DND-41 (cell line): ENCODE measurements at regions not wholly inside any gene's neighbourhood (a gene's known extent, or its start where the extent isn't known, plus 50 kb on each side); places are given as distances from the start of the nearest gene placed in this dataset.
"Not testable (repeated sequence)": the region's sequence is repeated elsewhere in the genome, so short reads cannot be mapped to it uniquely, and the experiment has no call there.

Source experiments
- ATAC-seq: fragments of 200-7000 bp; cut with Tn5 transposase; 3 replicates; pipeline ENCODE4 v1.9.1; 2021; ENCODE audit warnings: low read depth; ENCODE audit not compliant: insufficient read depth
- DNase-seq: peaks from one replicate; pipeline ENCODE4 v3.0.0-alpha.2; 2020
- H2AFZ ChIP-seq: 2 replicates; pipeline ENCODE4 v1.6.0; 2012; ENCODE audit warnings: low read depth, low read length
- H3K27ac ChIP-seq: 2 replicates; pipeline ENCODE4 v1.5.1; 2012; ENCODE audit warnings: low read length, inconsistent platforms
- H3K27me3 ChIP-seq: fragments of 200-600 bp; sonication (generic); 2 replicates; pipeline ENCODE4 v1.6.0; 2012; ENCODE audit warnings: low read length, mild to moderate bottlenecking, inconsistent platforms; ENCODE audit not compliant: insufficient read depth, poor library complexity
- H3K36me3 ChIP-seq: 2 replicates; pipeline ENCODE4 v1.5.1; 2012; ENCODE audit warnings: low read length, inconsistent platforms; ENCODE audit not compliant: insufficient read depth
- H3K4me1 ChIP-seq: 2 replicates; pipeline ENCODE4 v1.5.1; 2012; ENCODE audit warnings: mild to moderate bottlenecking, low read length; ENCODE audit not compliant: insufficient read depth
- H3K4me2 ChIP-seq: 2 replicates; pipeline ENCODE4 v1.6.0; 2012; ENCODE audit warnings: mild to moderate bottlenecking, moderate library complexity, low read length, inconsistent platforms; ENCODE audit not compliant: insufficient read depth
- H3K4me3 ChIP-seq, 2 experiments: fragments of 200-600 bp in 1 of 2; shearing (Covaris generic) in 1 of 2; 2 replicates each; pipeline ENCODE4 v1.5.1; 2012 to 2016; ENCODE audit warnings: inconsistent platforms in 2 of 2, low read length in 2 of 2, mild to moderate bottlenecking in 2 of 2, low read depth in 1 of 2, moderate library complexity in 1 of 2
- H3K79me2 ChIP-seq: 2 replicates; pipeline ENCODE4 v1.6.0; 2012; ENCODE audit warnings: low read length, inconsistent platforms; ENCODE audit not compliant: insufficient read depth
- H3K9ac ChIP-seq: 2 replicates; pipeline ENCODE4 v1.6.0; 2012; ENCODE audit warnings: low read depth, mild to moderate bottlenecking, inconsistent platforms, low read length, moderate library complexity
- H3K9me3 ChIP-seq: 2 replicates; pipeline ENCODE4 v1.5.1; 2012; ENCODE audit warnings: low read length, moderate library complexity, mild to moderate bottlenecking, inconsistent platforms; ENCODE audit not compliant: insufficient read depth, severe bottlenecking
- H4K20me1 ChIP-seq: 2 replicates; pipeline ENCODE4 v1.6.0; 2012; ENCODE audit warnings: low read length; ENCODE audit not compliant: insufficient read depth
- EZH2 ChIP-seq: IDR thresholded peaks from 3 replicates; pipeline ENCODE4 v1.6.1; 2012; ENCODE audit warnings: borderline replicate concordance, low read depth, mild to moderate bottlenecking, moderate library complexity, low read length, inconsistent platforms; ENCODE audit not compliant: severe bottlenecking
- TF ChIP-seq, protein P1 (sequence below): IDR thresholded peaks from 2 replicates; pipeline ENCODE4 v1.5.1; 2012; ENCODE audit warnings: borderline replicate concordance, low read length, moderate library complexity, mild to moderate bottlenecking; ENCODE audit not compliant: poor library complexity, severe bottlenecking; ENCODE audit errors: extremely low read depth

DNA sequence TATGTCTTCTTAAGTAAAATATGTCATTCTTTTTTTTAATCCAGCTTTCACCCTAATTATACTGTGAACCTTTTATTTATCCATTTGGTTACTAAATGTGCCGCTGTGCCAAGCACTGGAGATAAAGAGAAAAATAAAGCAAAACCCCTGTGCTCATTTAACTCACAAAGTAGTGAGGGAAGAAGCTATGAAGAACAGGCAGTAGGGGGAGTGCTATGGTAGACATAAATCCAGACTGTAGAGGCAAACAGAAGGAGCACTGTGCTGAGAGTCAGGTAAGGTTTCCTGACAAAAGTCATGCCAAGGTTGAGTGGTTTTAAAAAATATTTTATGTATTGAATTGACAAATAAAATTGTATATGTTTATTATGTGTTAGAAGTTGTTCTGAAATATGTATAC, 188.5 kb upstream of the SYT10 start:
- no peaks in the 10 kb centered on the region for H3K27me3 ChIP-seq
- DNase-seq (no peak), ATAC-seq (no peak)
- H3K4me3 ChIP-seq = no peak overlapping the region
- no peak for TF ChIP-seq EZH2
- TF ChIP-seq, protein P1, sequence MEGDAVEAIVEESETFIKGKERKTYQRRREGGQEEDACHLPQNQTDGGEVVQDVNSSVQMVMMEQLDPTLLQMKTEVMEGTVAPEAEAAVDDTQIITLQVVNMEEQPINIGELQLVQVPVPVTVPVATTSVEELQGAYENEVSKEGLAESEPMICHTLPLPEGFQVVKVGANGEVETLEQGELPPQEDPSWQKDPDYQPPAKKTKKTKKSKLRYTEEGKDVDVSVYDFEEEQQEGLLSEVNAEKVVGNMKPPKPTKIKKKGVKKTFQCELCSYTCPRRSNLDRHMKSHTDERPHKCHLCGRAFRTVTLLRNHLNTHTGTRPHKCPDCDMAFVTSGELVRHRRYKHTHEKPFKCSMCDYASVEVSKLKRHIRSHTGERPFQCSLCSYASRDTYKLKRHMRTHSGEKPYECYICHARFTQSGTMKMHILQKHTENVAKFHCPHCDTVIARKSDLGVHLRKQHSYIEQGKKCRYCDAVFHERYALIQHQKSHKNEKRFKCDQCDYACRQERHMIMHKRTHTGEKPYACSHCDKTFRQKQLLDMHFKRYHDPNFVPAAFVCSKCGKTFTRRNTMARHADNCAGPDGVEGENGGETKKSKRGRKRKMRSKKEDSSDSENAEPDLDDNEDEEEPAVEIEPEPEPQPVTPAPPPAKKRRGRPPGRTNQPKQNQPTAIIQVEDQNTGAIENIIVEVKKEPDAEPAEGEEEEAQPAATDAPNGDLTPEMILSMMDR = no peak
- no peaks in the 10 kb centered on the region for H3K36me3 ChIP-seq
- H4K20me1 ChIP-seq = no peaks in the 10 kb centered on the region
- H3K9ac ChIP-seq = no peak overlapping the region
- H3K4me2 ChIP-seq = no peak overlapping the region
- no peaks in the 10 kb centered on the region for H3K4me1 ChIP-seq
- no peak overlapping the region for H3K27ac ChIP-seq
- H3K9me3 ChIP-seq = no peaks in the 10 kb centered on the region
- H3K79me2 ChIP-seq = no peaks in the 10 kb centered on the region
- H2AFZ ChIP-seq = no peak overlapping the region

DNA sequence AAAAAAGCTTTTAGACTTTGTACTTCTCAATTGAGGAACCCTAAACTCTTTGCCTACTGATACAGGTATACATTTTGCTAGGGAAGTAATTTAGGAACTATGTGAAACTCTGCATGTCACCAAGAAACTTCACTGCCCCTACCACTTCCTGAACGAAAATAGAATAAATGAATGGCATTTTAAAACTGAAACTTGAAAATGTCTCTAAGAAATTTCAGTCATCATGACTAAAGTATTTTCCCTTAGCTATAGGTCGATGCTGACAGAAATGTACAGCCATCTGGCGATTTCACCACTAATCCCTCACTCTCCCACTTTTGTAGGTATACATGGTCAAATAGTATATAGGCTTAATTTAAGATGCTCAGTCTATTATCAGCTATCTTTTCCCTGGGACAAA, 194.9 kb upstream of the SYT10 start:
- Histone ChIP-seq H3K9ac (no peak overlapping the region), H3K9me3 (no peaks in the 10 kb centered on the region), H3K4me3 (no peak overlapping the region), H3K79me2 (no peaks in the 10 kb centered on the region), H4K20me1 (no peaks in the 10 kb centered on the region), H3K36me3 (no peaks in the 10 kb centered on the region), H3K27me3 (no peaks in the 10 kb centered on the region), H3K27ac (no peak overlapping the region), H2AFZ (no peak overlapping the region), H3K4me2 (no peak overlapping the region), H3K4me1 (no peaks in the 10 kb centered on the region)
- ATAC-seq (no peak), DNase-seq (no peak)
- TF ChIP-seq, protein P1 = no peak
- TF ChIP-seq EZH2 = no peak

DNA sequence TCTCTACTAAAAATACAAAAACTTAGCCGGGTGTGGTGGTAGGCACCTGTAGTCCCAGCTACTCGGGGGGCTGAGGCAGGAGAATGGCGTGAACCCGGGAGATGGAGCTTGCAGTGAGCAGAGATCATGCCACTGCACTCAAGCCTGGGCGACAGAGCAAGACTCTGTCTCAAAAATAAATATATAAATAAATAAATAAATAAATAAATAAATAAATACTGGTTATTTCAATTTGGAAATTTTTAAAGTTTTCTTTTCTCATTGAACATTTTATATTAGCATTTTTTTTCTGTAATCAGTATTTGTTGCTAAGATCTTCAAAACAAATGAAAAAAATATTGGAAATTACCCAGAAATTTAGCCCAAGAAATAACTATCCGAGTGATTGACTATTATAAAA, 197.3 kb upstream of the SYT10 start:
- ATAC-seq = not testable (repeated sequence)

DNA sequence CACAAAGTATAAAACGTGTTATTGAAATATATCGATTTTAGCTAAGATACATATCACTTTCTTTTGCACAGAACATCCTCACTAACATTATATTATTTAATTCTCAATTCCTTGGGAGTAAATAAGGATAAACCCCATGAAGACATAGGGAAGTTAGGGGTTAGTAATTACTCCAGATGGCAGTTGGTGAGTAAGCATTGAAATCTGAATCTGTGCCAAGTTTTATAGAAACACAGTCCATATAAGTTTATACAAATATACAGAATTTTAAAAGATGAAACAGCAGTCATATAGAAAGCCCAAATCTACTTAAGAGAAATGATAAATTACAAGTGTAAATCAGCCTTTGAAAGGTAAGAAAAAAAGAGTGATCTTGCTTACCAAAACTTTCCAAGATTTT, 200.4 kb upstream of the SYT10 start:
- TF ChIP-seq, protein P1 = no peak
- no peak for TF ChIP-seq EZH2
- H3K79me2 ChIP-seq = no peaks in the 10 kb centered on the region
- no peaks in the 10 kb centered on the region for H3K36me3 ChIP-seq
- H2AFZ ChIP-seq = no peak overlapping the region
- H3K9ac ChIP-seq = no peak overlapping the region
- no peaks in the 10 kb centered on the region for H4K20me1 ChIP-seq
- no peaks in the 10 kb centered on the region for H3K27me3 ChIP-seq
- no peak overlapping the region for H3K4me3 ChIP-seq
- no peaks in the 10 kb centered on the region for H3K4me1 ChIP-seq
- no peak overlapping the region for H3K27ac ChIP-seq
- no peaks in the 10 kb centered on the region for H3K9me3 ChIP-seq
- no peak overlapping the region for H3K4me2 ChIP-seq
- no peak for ATAC-seq
- no peak for DNase-seq

More for the DNA sequence above, 197.3 kb upstream of the SYT10 start:
- not testable (repeated sequence) for H4K20me1 ChIP-seq, H3K79me2 ChIP-seq, H3K9me3 ChIP-seq, DNase-seq, H3K4me1 ChIP-seq, H3K27me3 ChIP-seq, H3K4me2 ChIP-seq, H2AFZ ChIP-seq, H3K4me3 ChIP-seq, H3K27ac ChIP-seq, H3K36me3 ChIP-seq, H3K9ac ChIP-seq
